ENCODE measurements at regions not wholly inside any gene's neighbourhood (a gene's known extent, or its start where the extent isn't known, plus 50 kb on each side); places are given as distances from the start of the nearest gene placed in this dataset.

DNA sequence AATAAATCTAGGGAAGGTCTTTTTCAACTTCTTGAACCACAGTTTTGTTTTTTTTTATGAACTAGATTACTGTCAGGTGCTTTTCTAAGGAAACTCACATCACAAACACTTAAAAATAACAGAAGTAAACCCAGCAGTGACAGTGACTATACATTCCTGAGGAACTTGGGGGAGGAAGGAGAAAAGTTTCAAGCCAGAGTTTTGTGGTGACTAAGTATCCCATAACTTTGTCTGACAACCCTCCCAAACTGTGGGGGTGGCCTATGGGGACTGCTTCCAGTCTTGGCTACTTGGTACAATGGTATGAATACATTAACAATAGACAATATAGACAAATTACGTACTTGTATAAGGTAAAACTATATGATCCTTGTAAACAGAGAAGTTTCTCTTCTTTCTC is 202.5 kb upstream of the MAN1A1 start:
- Histone ChIP-seq H2BK120ac (ENCODE audit: low read depth, low read length, poor library complexity, severe bottlenecking) (no peak overlapping the region), H2BK15ac (ENCODE audit: low read depth, low read length) (no peak overlapping the region), H2BK12ac (ENCODE audit: insufficient read length, low read depth, low read length) (no peak overlapping the region), H3K56ac (ENCODE audit: insufficient read length, low read depth, low read length) (no peak overlapping the region), H3T11ph (ENCODE audit: low read length) (no peak overlapping the region), H4K20me1 (ENCODE audit: control insufficient read depth, insufficient read depth, insufficient read length) (no peaks in the 10 kb centered on the region), H3K4me2 (ENCODE audit: insufficient read depth, insufficient read length, low read length) (no peak overlapping the region), H4K5ac (ENCODE audit: insufficient read length, low read depth, low read length) (no peak overlapping the region), H3K23ac (ENCODE audit: insufficient read length, low read depth, low read length) (no peak overlapping the region), H3K79me1 (ENCODE audit: insufficient read depth, low read depth, low read length, poor library complexity, severe bottlenecking) (no peaks in the 10 kb centered on the region), H3K27ac (ENCODE audit: insufficient read length, low read depth, low read length) (no peak overlapping the region), H4K91ac (ENCODE audit: insufficient read length, low read depth, low read length) (no peak overlapping the region), H2AFZ (ENCODE audit: low read length) (no peak overlapping the region), H3K27me3 (ENCODE audit: insufficient read depth, low read length) (no peaks in the 10 kb centered on the region), H3K14ac (ENCODE audit: insufficient read depth, low read length) (no peak overlapping the region), H3K18ac (ENCODE audit: insufficient read length, low read depth, low read length) (no peak overlapping the region), H2BK5ac (ENCODE audit: insufficient read length, low read length) (no peak overlapping the region), H3K4me1 (ENCODE audit: insufficient read depth, low read length) (peaks cover 2% of the 10 kb centered on the region; the same call in 1 of the 2 replicates), H3K4ac (ENCODE audit: low read depth, low read length) (no peak overlapping the region), H3K9me3 (ENCODE audit: control insufficient read depth, low read depth, low read length) (no peaks in the 10 kb centered on the region), H3K23me2 (ENCODE audit: insufficient read length, low read depth, low read length, poor library complexity, severe bottlenecking) (no peaks in the 10 kb centered on the region), H4K8ac (replicated peaks; ENCODE audit: insufficient read length, low read depth, low read length) (no peak overlapping the region), H2AK5ac (ENCODE audit: insufficient read length, low read length) (no peak overlapping the region), H2BK20ac (ENCODE audit: low read depth, low read length, poor library complexity, severe bottlenecking) (no peak overlapping the region), H3K79me2 (ENCODE audit: insufficient read depth, low read length) (no peaks in the 10 kb centered on the region), H3K9ac (ENCODE audit: extremely low read depth, insufficient read length, low read length) (no peak overlapping the region)
- Mint-ChIP-seq H3K27ac (no peak overlapping the region), H3K4me3 (no peak overlapping the region), H3K27me3 (ENCODE audit: low read depth) (no peaks in the 10 kb centered on the region), H3K36me3 (ENCODE audit: insufficient read depth in 1 of 3, low read depth in 3 of 3) (peaks cover 7 to 17% (median 8%) of the 10 kb centered on the region in 3 experiments; a peak in 6 of 7 replicates), H3K9me3 (peaks cover 13 to 21% of the 10 kb centered on the region in 2 experiments; a peak in 4 of 5 replicates), H3K4me1 (peaks cover 2% of the 10 kb centered on the region in 2 experiments)
- TF ChIP-seq CTCF (conservative IDR thresholded peaks at IDR 0.05), result no peak
- no peak for DNase-seq
- WGBS (ENCODE audit: extremely low coverage, insufficient read length, low lambda C conversion rate), result no CpG with 5 or more reads among the region's 1 CpG

All from H9 (cell line).